ENCODE measurements at regions not wholly inside any gene's neighbourhood (a gene's known extent, or its start where the extent isn't known, plus 50 kb on each side); places are given as distances from the start of the nearest gene placed in this dataset.

DNA sequence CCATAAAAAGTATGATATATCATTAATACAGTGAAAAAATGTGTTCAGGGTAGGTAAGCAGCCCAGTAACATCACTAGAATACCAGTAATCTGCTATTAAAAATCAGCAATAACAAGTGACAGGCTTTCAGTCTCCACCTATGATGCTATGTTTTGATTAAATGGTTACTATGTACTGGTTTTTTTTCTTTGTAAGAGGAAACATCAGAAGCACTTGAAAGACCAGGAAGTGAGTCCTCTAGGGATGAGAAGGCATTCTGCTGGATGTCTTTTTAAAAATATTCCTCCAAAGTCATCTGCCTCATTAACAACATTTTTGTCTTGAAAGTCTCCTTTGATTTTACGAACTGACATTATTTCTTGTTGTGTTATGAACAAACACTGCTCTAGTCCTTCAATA, 136.0 kb upstream of the FAM98A start:
- POLR2A ChIA-PET = no interaction called here
- intact Hi-C loops (cut with micrococcal nuclease; ENCODE audit: unreplicated experiment) = no loop called here
- TF ChIP-seq EZH2phosphoT487 (IDR thresholded peaks at IDR 0.05; ENCODE audit: borderline replicate concordance, low read depth, low read length) = no peak
- TF ChIP-seq, protein P1, sequence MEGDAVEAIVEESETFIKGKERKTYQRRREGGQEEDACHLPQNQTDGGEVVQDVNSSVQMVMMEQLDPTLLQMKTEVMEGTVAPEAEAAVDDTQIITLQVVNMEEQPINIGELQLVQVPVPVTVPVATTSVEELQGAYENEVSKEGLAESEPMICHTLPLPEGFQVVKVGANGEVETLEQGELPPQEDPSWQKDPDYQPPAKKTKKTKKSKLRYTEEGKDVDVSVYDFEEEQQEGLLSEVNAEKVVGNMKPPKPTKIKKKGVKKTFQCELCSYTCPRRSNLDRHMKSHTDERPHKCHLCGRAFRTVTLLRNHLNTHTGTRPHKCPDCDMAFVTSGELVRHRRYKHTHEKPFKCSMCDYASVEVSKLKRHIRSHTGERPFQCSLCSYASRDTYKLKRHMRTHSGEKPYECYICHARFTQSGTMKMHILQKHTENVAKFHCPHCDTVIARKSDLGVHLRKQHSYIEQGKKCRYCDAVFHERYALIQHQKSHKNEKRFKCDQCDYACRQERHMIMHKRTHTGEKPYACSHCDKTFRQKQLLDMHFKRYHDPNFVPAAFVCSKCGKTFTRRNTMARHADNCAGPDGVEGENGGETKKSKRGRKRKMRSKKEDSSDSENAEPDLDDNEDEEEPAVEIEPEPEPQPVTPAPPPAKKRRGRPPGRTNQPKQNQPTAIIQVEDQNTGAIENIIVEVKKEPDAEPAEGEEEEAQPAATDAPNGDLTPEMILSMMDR (conservative IDR thresholded peaks at IDR 0.05; ENCODE audit: low read length) = no peak
- no peaks in the 10 kb centered on the region for H3K79me2 ChIP-seq (ENCODE audit: insufficient read depth, low read depth, low read length)
- H3K27ac ChIP-seq (ENCODE audit: low read depth, low read length, poor library complexity, severe bottlenecking) = no peak overlapping the region
- H3K4me3 ChIP-seq (ENCODE audit: low read depth, low read length, poor library complexity, severe bottlenecking) = no peak overlapping the region
- CTCF ChIA-PET (ENCODE audit: unreplicated experiment) = no interaction called here
- no peak overlapping the region for H2AFZ ChIP-seq (ENCODE audit: low read length)
- no TSS peak for BruUV-seq (replicated peaks)
- no peaks in the 10 kb centered on the region for H4K20me1 ChIP-seq (ENCODE audit: insufficient read depth, low read length)
- H3K4me2 ChIP-seq (ENCODE audit: low read length) = no peak overlapping the region
- no peaks in the 10 kb centered on the region for H3K4me1 ChIP-seq (ENCODE audit: insufficient read depth, low read length, poor library complexity, severe bottlenecking)
- no peaks in the 10 kb centered on the region for H3K36me3 ChIP-seq (ENCODE audit: insufficient read depth, low read length)
- H3K9me3 ChIP-seq (ENCODE audit: low read length) = no peaks in the 10 kb centered on the region
- no peaks in the 10 kb centered on the region for H3K9me2 ChIP-seq (ENCODE audit: insufficient read depth, low read length)
- DNase-seq (ENCODE audit: low spot score) = no peak

GRCh38 chr2:33730804-33731203, 131.7 kb upstream of the FAM98A start:
- Histone ChIP-seq H3K36me3 (ENCODE audit: insufficient read depth, low read length) (no peaks in the 10 kb centered on the region), H4K20me1 (ENCODE audit: insufficient read depth, low read length) (no peaks in the 10 kb centered on the region), H2AFZ (ENCODE audit: low read length) (no peak overlapping the region), H3K4me2 (ENCODE audit: low read length) (no peak overlapping the region), H3K27ac (ENCODE audit: low read depth, low read length, poor library complexity, severe bottlenecking) (no peak overlapping the region), H3K4me1 (ENCODE audit: insufficient read depth, low read length, poor library complexity, severe bottlenecking) (no peaks in the 10 kb centered on the region), H3K4me3 (ENCODE audit: low read depth, low read length, poor library complexity, severe bottlenecking) (no peak overlapping the region), H3K9me3 (ENCODE audit: low read length) (no peaks in the 10 kb centered on the region), H3K79me2 (ENCODE audit: insufficient read depth, low read depth, low read length) (no peaks in the 10 kb centered on the region), H3K9me2 (ENCODE audit: insufficient read depth, low read length) (no peaks in the 10 kb centered on the region)
- no peak for TF ChIP-seq EZH2phosphoT487 (IDR thresholded peaks at IDR 0.05; ENCODE audit: borderline replicate concordance, low read depth, low read length)
- TF ChIP-seq, protein P1 (conservative IDR thresholded peaks at IDR 0.05; ENCODE audit: low read length) = no peak
- BruUV-seq (replicated peaks) = no TSS peak
- intact Hi-C loops (cut with micrococcal nuclease; ENCODE audit: unreplicated experiment) = no loop called here
- DNase-seq (ENCODE audit: low spot score) = no peak
- ChIA-PET CTCF (ENCODE audit: unreplicated experiment) (no interaction called here), POLR2A (interaction anchor here (1.0 kb wide), 1 partner anchor 39 kb away, joined by 3 read pairs; no protein-coding TSS in a partner anchor)

- Histone ChIP-seq H3K9me2 (ENCODE audit: insufficient read depth, low read length) (no peaks in the 10 kb centered on the region), H3K36me3 (ENCODE audit: insufficient read depth, low read length) (no peaks in the 10 kb centered on the region), H2AFZ (ENCODE audit: low read length) (0 out of 2 replicates have a peak overlapping the region, but pooled peaks have one; percentile 26), H3K4me2 (ENCODE audit: low read length) (no peak overlapping the region), H3K9me3 (ENCODE audit: low read length) (no peaks in the 10 kb centered on the region), H3K79me2 (ENCODE audit: insufficient read depth, low read depth, low read length) (no peaks in the 10 kb centered on the region), H3K4me1 (ENCODE audit: insufficient read depth, low read length, poor library complexity, severe bottlenecking) (no peaks in the 10 kb centered on the region), H3K27ac (ENCODE audit: low read depth, low read length, poor library complexity, severe bottlenecking) (no peak overlapping the region), H4K20me1 (ENCODE audit: insufficient read depth, low read length) (no peaks in the 10 kb centered on the region), H3K4me3 (ENCODE audit: low read depth, low read length, poor library complexity, severe bottlenecking) (no peak overlapping the region)
- no TSS peak for BruUV-seq (replicated peaks)
- DNase-seq (ENCODE audit: low spot score) = no peak
- no peak for TF ChIP-seq EZH2phosphoT487 (IDR thresholded peaks at IDR 0.05; ENCODE audit: borderline replicate concordance, low read depth, low read length)
- TF ChIP-seq, protein P1 (conservative IDR thresholded peaks at IDR 0.05; ENCODE audit: low read length) = no peak
- CTCF ChIA-PET (ENCODE audit: unreplicated experiment) = no interaction called here
- POLR2A ChIA-PET = no interaction called here
- intact Hi-C loops (cut with micrococcal nuclease; ENCODE audit: unreplicated experiment) = no loop called here
Measured at GRCh38 chr2:33730193-33730592, 131.1 kb upstream of the FAM98A start.

Data from OCI-LY7 (cell line).